MM.1S (cell line): ENCODE measurements at regions not wholly inside any gene's neighbourhood (a gene's known extent, or its start where the extent isn't known, plus 50 kb on each side); places are given as distances from the start of the nearest gene placed in this dataset.

Experiments used
- DNase-seq: peaks from one replicate; pipeline ENCODE4 v3.0.0-alpha.2; 2015
- H2AFZ ChIP-seq: fragments of 300-600 bp; sonication (generic); 2 replicates; pipeline ENCODE4 v1.6.0; 2016; ENCODE audit warnings: antibody characterized with exemption, low read length
- H3F3A ChIP-seq: fragments of 300-600 bp; sonication (generic); 2 replicates; pipeline ENCODE4 v1.6.1; 2016; ENCODE audit warnings: mild to moderate bottlenecking, antibody characterized with exemption, low read length, moderate library complexity, mixed read lengths; ENCODE audit not compliant: insufficient read depth
- H3K27ac ChIP-seq: fragments of 300-600 bp; sonication (generic); 2 replicates; pipeline ENCODE4 v1.5.1; 2016; ENCODE audit warnings: mild to moderate bottlenecking, low read length
- H3K27me3 ChIP-seq: fragments of 300-600 bp; sonication (generic); replicated peaks from 2 replicates; pipeline ENCODE4 v1.6.0; 2016; ENCODE audit warnings: low read length; ENCODE audit not compliant: insufficient read depth
- H3K36me3 ChIP-seq: fragments of 300-600 bp; sonication (generic); replicated peaks from 2 replicates; pipeline ENCODE4 v1.6.1; 2016; ENCODE audit warnings: mild to moderate bottlenecking, low read length, mixed read lengths; ENCODE audit not compliant: insufficient read depth
- H3K4me1 ChIP-seq: fragments of 300-600 bp; sonication (generic); 2 replicates; pipeline ENCODE4 v1.6.1; 2016; ENCODE audit warnings: low read length, mixed read lengths
- H3K4me2 ChIP-seq: fragments of 300-600 bp; sonication (generic); 2 replicates; pipeline ENCODE4 v1.6.0; 2016; ENCODE audit warnings: low read depth, low read length
- H3K4me3 ChIP-seq: fragments of 300-600 bp; sonication (generic); 2 replicates; pipeline ENCODE4 v1.5.1; 2016; ENCODE audit warnings: low read length, mixed read lengths
- H3K79me2 ChIP-seq: fragments of 300-600 bp; sonication (generic); 2 replicates; pipeline ENCODE4 v1.6.1; 2016; ENCODE audit warnings: mixed run types, low read length, mixed read lengths
- H3K9ac ChIP-seq: fragments of 300-600 bp; sonication (generic); 2 replicates; pipeline ENCODE4 v1.6.1; 2016; ENCODE audit warnings: low read length, mixed read lengths
- H3K9me2 ChIP-seq: fragments of 300-600 bp; sonication (generic); replicated peaks from 2 replicates; pipeline ENCODE4 v1.6.1; 2016; ENCODE audit warnings: mild to moderate bottlenecking, low read length, mixed read lengths; ENCODE audit not compliant: insufficient read depth
- H3K9me3 ChIP-seq: fragments of 300-600 bp; sonication (generic); replicated peaks from 2 replicates; pipeline ENCODE4 v1.6.1; 2016; ENCODE audit warnings: mild to moderate bottlenecking, low read length, mixed read lengths; ENCODE audit not compliant: insufficient read depth
- H4K20me1 ChIP-seq: fragments of 300-600 bp; sonication (generic); 2 replicates; pipeline ENCODE4 v1.6.1; 2016; ENCODE audit warnings: mild to moderate bottlenecking, low read length, moderate library complexity, mixed read lengths; ENCODE audit not compliant: insufficient read depth
- CTCF ChIP-seq: fragments of 300-600 bp; sonication (generic); IDR thresholded peaks from 2 replicates; pipeline ENCODE4 v1.5.1; 2016; ENCODE audit warnings: antibody characterized with exemption, low read length, mixed read lengths
- EZH2 ChIP-seq: fragments of 300-600 bp; sonication (generic); optimal IDR thresholded peaks from 2 replicates; pipeline ENCODE3; 2017; ENCODE audit warnings: low read depth, mild to moderate bottlenecking, antibody characterized with exemption, low read length, mixed read lengths
- EZH2phosphoT487 ChIP-seq: fragments of 300-600 bp; sonication (generic); IDR thresholded peaks from 2 replicates; pipeline ENCODE4 v1.6.1; 2018; ENCODE audit warnings: antibody characterized with exemption, low read length

- Histone ChIP-seq H3K9me2 (no peaks in the 10 kb centered on the region), H3K4me3 (no peak overlapping the region), H3K36me3 (no peaks in the 10 kb centered on the region), H3K9ac (no peak overlapping the region), H2AFZ (no peak overlapping the region), H3K4me1 (no peaks in the 10 kb centered on the region), H3F3A (no peaks in the 10 kb centered on the region), H3K79me2 (no peaks in the 10 kb centered on the region), H3K27me3 (no peaks in the 10 kb centered on the region), H3K9me3 (no peaks in the 10 kb centered on the region), H3K4me2 (no peak overlapping the region), H4K20me1 (no peaks in the 10 kb centered on the region), H3K27ac (no peak overlapping the region)
- DNase-seq, result no peak
- no peak for TF ChIP-seq EZH2phosphoT487
Measured at GRCh38 chr15:29480278-29480677, 210.7 kb upstream of the NSMCE3 start.

GRCh38 chr15:29477256-29477655 is 207.6 kb upstream of the NSMCE3 start:
- no peak overlapping the region for H3K27ac ChIP-seq
- TF ChIP-seq CTCF (no peak), EZH2 (no peak), EZH2phosphoT487 (no peak)

GRCh38 chr15:29476503-29477080 is 207.0 kb upstream of the NSMCE3 start:
- no peaks in the 10 kb centered on the region for H4K20me1 ChIP-seq
- H3K27ac ChIP-seq, result no peak overlapping the region
- H3K36me3 ChIP-seq, result no peaks in the 10 kb centered on the region
- no peaks in the 10 kb centered on the region for H3K79me2 ChIP-seq
- no peak overlapping the region for H3K4me3 ChIP-seq
- no peaks in the 10 kb centered on the region for H3F3A ChIP-seq
- TF ChIP-seq EZH2phosphoT487 (no peak), EZH2 (no peak), CTCF (no peak)
- no peaks in the 10 kb centered on the region for H3K27me3 ChIP-seq
- H3K9ac ChIP-seq, result no peak overlapping the region
- no peak overlapping the region for H2AFZ ChIP-seq
- H3K9me3 ChIP-seq, result no peaks in the 10 kb centered on the region
- no peak overlapping the region for H3K4me2 ChIP-seq
- no peaks in the 10 kb centered on the region for H3K4me1 ChIP-seq
- H3K9me2 ChIP-seq, result no peaks in the 10 kb centered on the region
- DNase-seq, result no peak

More at GRCh38 chr15:29477256-29477655, 207.6 kb upstream of the NSMCE3 start:
- Histone ChIP-seq H3K9me2 (no peaks in the 10 kb centered on the region), H3K4me2 (no peak overlapping the region), H3K4me3 (no peak overlapping the region), H3K4me1 (no peaks in the 10 kb centered on the region), H3K9me3 (no peaks in the 10 kb centered on the region), H3K27me3 (no peaks in the 10 kb centered on the region), H3K36me3 (no peaks in the 10 kb centered on the region), H3K79me2 (no peaks in the 10 kb centered on the region), H3K9ac (no peak overlapping the region), H3F3A (no peaks in the 10 kb centered on the region), H4K20me1 (no peaks in the 10 kb centered on the region), H2AFZ (no peak overlapping the region)
- no peak for DNase-seq

- H3K9me3 ChIP-seq, result no peaks in the 10 kb centered on the region
- DNase-seq, result no peak
Measured at GRCh38 chr15:29475096-29475495, 205.5 kb upstream of the NSMCE3 start.

More at GRCh38 chr15:29475096-29475495, 205.5 kb upstream of the NSMCE3 start:
- Histone ChIP-seq H3K79me2 (no peaks in the 10 kb centered on the region), H3K4me1 (no peaks in the 10 kb centered on the region), H3K4me2 (no peak overlapping the region), H3K4me3 (no peak overlapping the region), H4K20me1 (no peaks in the 10 kb centered on the region), H3K9ac (no peak overlapping the region), H3K36me3 (no peaks in the 10 kb centered on the region), H3K27me3 (no peaks in the 10 kb centered on the region), H2AFZ (no peak overlapping the region), H3F3A (no peaks in the 10 kb centered on the region), H3K9me2 (no peaks in the 10 kb centered on the region), H3K27ac (no peak overlapping the region)
- no peak for TF ChIP-seq EZH2phosphoT487
- no peak for TF ChIP-seq EZH2
